GM12873 (cell line): ENCODE measurements at regions not wholly inside any gene's neighbourhood (a gene's known extent, or its start where the extent isn't known, plus 50 kb on each side); places are given as distances from the start of the nearest gene placed in this dataset.

Experiments
- TF ChIP-seq, protein P1 (sequence below): IDR thresholded peaks from 2 replicates; pipeline ENCODE4 v1.5.1; 2012; ENCODE audit warnings: low read depth, mild to moderate bottlenecking, moderate library complexity, low read length, control low read depth; ENCODE audit not compliant: insufficient read depth; ENCODE audit errors: missing control alignments

DNA sequence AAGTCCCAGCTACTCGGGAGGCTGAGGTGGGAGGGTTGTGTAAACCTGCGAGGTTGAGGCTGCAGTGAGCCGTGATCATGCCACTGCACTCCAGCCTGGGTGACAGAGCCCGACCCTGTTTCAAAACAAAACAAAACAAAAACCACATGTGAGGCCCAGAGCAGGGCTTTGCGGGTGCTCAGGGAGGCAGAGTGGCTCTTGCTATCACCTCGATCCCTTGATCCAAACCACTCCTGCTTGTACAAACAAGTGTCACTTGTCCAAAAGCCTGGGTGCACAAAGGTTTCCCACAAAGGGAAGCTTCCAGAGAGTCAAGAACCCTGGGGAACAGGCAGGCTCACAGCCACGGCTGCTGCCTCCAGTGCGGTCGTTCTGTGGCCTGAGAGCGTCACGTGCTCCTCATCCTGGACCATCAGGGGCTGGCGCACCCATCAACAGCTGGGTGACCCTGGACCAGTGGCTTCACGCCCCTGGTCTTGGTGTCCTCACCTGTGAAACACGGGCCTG is 162.7 kb downstream of the C9orf50 start:
- TF ChIP-seq, protein P1, sequence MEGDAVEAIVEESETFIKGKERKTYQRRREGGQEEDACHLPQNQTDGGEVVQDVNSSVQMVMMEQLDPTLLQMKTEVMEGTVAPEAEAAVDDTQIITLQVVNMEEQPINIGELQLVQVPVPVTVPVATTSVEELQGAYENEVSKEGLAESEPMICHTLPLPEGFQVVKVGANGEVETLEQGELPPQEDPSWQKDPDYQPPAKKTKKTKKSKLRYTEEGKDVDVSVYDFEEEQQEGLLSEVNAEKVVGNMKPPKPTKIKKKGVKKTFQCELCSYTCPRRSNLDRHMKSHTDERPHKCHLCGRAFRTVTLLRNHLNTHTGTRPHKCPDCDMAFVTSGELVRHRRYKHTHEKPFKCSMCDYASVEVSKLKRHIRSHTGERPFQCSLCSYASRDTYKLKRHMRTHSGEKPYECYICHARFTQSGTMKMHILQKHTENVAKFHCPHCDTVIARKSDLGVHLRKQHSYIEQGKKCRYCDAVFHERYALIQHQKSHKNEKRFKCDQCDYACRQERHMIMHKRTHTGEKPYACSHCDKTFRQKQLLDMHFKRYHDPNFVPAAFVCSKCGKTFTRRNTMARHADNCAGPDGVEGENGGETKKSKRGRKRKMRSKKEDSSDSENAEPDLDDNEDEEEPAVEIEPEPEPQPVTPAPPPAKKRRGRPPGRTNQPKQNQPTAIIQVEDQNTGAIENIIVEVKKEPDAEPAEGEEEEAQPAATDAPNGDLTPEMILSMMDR = no peak

DNA sequence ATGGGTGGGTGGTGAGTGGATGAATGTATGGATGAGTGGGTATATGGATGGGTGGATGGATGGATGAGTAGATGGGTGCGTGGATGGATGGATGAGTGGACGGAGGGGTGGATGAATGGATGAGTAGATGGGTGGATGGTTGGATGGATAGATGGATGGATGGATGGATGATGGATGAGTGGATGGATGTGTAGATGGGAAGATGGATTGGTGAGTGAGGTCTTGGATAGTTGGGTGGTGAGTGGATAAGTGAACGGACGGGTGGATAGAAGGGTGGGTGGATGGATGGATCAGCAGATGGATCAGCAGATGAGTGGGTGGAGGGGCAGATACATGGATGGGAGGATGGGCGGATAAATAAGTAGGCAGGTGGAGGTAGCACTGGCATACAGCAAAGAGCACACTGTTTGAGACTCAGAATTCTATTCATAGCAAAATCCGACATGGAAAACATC is 163.5 kb downstream of the C9orf50 start:
- TF ChIP-seq, protein P1 = no peak

DNA sequence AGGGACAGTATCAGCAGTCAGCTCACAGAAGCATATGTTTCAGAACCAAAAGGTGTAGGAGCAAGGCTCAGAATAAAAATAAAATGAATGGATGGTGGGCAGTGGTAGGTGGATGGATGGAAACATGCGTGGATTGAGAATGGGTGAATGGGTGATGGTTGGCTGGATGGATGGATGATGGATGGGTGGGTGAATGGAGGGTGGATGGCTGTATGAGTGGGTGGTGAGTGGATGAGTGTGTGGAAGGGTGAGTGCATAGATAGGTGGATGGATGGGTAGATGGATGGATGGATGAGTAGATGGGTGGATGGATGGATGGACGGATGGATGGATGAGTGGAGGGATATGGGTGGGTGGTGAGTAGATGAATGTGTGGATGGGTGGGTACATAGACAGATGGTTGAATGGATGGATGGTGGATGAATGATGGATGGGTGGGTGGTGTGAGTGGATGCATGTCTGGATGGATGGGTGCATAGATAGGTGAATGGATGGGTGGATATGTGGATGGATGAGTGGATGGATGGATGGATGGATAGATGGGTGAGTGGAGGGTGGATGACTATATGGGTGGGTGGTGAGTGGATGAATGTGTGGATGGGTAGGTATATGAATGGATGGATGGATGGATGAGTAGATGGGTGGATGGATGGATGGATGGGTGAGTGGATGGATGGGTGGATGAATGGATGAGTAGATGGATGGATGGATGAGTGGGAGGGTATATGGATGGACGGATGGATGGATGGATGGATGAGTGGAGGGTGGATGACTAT is 164.2 kb downstream of the C9orf50 start:
- TF ChIP-seq, protein P1 = no peak

DNA sequence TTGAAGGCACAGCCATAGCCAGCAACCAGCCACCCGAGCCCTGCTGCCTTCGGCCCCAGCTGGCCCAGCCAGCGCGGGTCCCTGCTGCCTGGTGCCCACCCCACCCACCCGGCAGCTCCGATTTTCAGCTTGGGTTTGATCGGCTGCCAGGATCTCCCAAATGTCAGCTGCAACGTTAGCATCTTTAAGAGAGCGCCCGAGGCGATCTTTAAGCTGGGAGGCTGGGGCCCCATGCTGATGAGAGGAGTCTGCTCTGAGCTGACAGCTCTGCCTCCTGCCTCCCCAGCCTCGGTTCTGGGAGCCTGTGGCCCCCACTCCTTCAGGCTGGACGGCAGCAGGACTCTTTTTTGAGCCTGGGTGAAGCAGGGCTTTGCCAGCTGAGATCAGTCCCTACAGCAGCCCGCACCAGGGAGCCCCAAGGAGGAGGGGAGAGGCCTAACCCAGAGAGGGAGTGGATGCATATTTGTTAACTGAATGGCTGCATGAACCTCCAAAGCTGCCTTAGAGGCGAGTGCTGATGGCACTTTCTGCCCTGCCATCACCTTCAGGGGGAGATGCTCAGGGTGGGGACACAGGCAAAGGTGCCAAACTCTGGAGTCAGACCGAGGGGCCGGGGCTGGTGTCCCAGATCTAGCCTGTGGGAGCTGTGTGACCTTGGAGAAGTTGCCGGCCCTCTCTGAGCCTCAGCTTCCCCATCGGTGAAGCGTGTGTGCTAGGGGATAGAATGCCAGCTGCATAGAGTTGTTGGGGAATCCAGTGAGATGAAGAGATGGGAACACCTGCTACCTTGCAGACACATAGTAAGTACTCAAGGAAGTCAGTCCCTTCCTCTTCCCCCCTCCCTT is 165.5 kb downstream of the C9orf50 start:
- TF ChIP-seq, protein P1 = no peak

DNA sequence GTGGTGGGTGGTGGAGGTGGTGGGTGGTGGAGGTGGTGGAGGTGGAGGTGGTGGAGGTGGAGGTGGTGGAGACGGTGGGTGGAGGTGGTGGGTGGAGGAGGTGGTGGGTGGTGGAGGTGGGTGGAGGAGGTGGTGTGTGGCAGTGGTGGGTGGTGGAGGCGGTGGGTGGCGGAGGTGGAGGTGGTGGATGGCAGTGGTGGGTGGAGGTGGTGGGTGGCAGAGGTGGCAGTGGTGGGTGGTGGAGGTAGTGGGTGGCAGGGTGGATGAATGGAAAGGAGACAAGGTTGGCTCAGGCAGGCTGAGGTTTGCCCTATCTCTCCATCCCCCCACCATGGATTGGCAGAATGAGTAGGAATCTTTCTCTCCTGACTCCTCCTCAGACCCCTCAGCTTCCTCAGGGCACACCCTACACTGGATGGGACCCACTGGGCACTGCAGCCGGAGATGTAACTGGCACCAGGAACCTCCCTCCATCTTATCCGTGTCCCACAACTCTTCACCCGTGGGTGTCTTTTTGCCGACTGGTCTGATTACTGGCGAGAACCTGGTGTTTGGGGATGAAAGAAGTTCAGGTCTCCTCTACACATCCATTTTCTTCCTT is 166.3 kb downstream of the C9orf50 start:
- TF ChIP-seq, protein P1 = no peak

DNA sequence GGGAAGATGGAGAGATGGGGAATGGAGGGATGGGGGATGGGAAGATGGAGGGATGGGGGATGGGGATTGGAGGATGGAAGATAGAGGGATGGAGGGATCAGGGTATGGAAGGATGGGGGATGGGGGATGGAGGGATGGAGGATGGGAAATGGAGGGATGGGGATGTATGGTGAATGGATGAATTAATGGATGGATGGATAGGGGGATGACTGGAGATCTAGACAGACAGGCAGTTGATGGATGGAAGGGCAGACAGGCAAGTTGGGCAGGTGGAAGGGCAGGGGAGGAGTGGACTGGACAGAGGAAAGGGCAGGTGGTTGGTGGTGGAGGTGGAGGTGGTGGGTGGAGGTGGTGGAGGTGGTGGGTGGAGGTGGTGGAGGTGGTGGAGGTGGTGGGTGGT is 167.2 kb downstream of the C9orf50 start:
- TF ChIP-seq, protein P1 = no peak

DNA sequence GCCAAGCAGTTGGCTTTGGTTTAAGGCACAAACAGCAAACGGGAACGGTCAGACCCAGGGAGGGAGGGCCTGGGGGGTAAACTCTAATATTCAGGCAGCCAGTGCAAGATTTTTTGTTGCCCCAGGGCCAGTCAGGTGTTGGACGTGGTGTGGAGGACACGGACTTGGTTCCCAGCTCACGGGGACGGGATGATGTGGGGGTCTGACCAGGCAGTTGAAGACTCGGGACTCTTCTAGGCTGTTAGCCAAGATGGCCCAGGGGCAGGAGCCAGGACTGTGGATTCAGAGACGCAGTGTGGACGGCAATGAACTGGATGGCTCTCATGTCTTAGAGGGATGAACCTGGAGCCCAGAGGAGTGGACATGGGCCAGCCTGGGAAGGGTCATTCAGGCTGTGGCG is 169.2 kb downstream of the C9orf50 start:
- TF ChIP-seq, protein P1 = no peak
